ENCODE measurements at regions not wholly inside any gene's neighbourhood (a gene's known extent, or its start where the extent isn't known, plus 50 kb on each side); places are given as distances from the start of the nearest gene placed in this dataset.

- TF ChIP-seq CTCF (IDR thresholded peaks at IDR 0.05), result no peak
- TF ChIP-seq POLR2A (IDR thresholded peaks at IDR 0.05), result no peak
These were observed 175.8 kb upstream of the SALL4 start for GRCh38 chr20:51978070-51978501.

All from testis (tissue), 2 donors.